Naive thymus-derived CD8-positive, alpha-beta T cell (primary cell): ENCODE measurements at regions not wholly inside any gene's neighbourhood (a gene's known extent, or its start where the extent isn't known, plus 50 kb on each side); places are given as distances from the start of the nearest gene placed in this dataset.
"Not testable (repeated sequence)": the region's sequence is repeated elsewhere in the genome, so short reads cannot be mapped to it uniquely, and the experiment has no call there.

Source experiments
- ATAC-seq, 2 donors: fragments of 150-1000 bp; cut with Tn5 transposase in 1 of 2; sonication (Bioruptor Pico), chemical (Tn5 transposase) in 1 of 2; 1 replicate in 1 of 2; 2 replicates in 1 of 2; pipeline ENCODE4 v1.10.0; 2021; ENCODE audit warnings: mild to moderate bottlenecking in 2 of 2, moderate library complexity in 2 of 2
- POLR2A ChIA-PET: fragments of 350-600 bp; sonication (Branson Sonifier 250); formaldehyde crosslinking; loops from one replicate; lab custom pipeline; 2021; ENCODE audit warnings: antibody characterized with exemption; lab: Charles Lee
- DNase-seq, 10 donors: peaks; one replicate each; pipeline versions ENCODE4 v3.0.0 to v3.0.0-alpha.2; 2020 to 2022
- H3K27ac Mint-ChIP-seq, 10 donors: one replicate each; pipeline ENCODE4 v1.8.0; 2020 to 2022; ENCODE audit warnings: mild to moderate bottlenecking in 10 of 10, mixed read lengths in 10 of 10, moderate library complexity in 4 of 10, inconsistent platforms in 1 of 10
- H3K27me3 Mint-ChIP-seq, 5 donors: one replicate each; pipeline ENCODE4 v1.8.0; 2021 to 2022; ENCODE audit warnings: mixed read lengths in 5 of 5
- H3K36me3 Mint-ChIP-seq, 3 donors: one replicate each; pipeline ENCODE4 v1.8.0; 2020 to 2022; ENCODE audit warnings: mixed read lengths in 3 of 3, mild to moderate bottlenecking in 2 of 3, inconsistent platforms in 1 of 3
- H3K4me1 Mint-ChIP-seq, 4 donors: one replicate each; pipeline ENCODE4 v1.8.0; 2021 to 2022; ENCODE audit warnings: mixed read lengths in 4 of 4
- H3K4me3 Mint-ChIP-seq, 10 donors: one replicate each; pipeline ENCODE4 v1.8.0; 2020 to 2022; ENCODE audit warnings: mild to moderate bottlenecking in 10 of 10, mixed read lengths in 10 of 10, moderate library complexity in 6 of 10, inconsistent platforms in 1 of 10
- H3K9me3 Mint-ChIP-seq, 9 donors: one replicate each; pipeline ENCODE4 v1.8.0; 2020 to 2022; ENCODE audit warnings: mixed read lengths in 9 of 9, mild to moderate bottlenecking in 3 of 9, inconsistent platforms in 1 of 9, moderate library complexity in 1 of 9

GRCh38 chr10:53338199-53338598 lies 565.6 kb upstream of the MBL2 start:
- DNase-seq, POLR2A ChIA-PET, H3K4me3 Mint-ChIP-seq, H3K27me3 Mint-ChIP-seq, H3K4me1 Mint-ChIP-seq, ATAC-seq, H3K27ac Mint-ChIP-seq: not testable (repeated sequence)
- peaks cover 0 to 27% (median 2%) of the 10 kb centered on the region in 3 donors for H3K36me3 Mint-ChIP-seq
- peaks cover 3 to 52% (median 20%) of the 10 kb centered on the region in 9 donors for H3K9me3 Mint-ChIP-seq

- ATAC-seq, H3K4me3 Mint-ChIP-seq, H3K27me3 Mint-ChIP-seq, H3K4me1 Mint-ChIP-seq, DNase-seq, H3K27ac Mint-ChIP-seq, POLR2A ChIA-PET: not testable (repeated sequence)
- Mint-ChIP-seq H3K9me3 (peaks cover 7 to 49% (median 20%) of the 10 kb centered on the region in 9 donors), H3K36me3 (peaks cover 0 to 27% (median 2%) of the 10 kb centered on the region in 3 donors)
These were observed 563.3 kb upstream of the MBL2 start for GRCh38 chr10:53335803-53336422.

- Mint-ChIP-seq H3K9me3 (peaks cover 4 to 23% (median 13%) of the 10 kb centered on the region in 9 donors), H3K27me3 (no peaks in the 10 kb centered on the region), H3K4me3 (no peak overlapping the region), H3K36me3 (peaks cover 0 to 8% (median 2%) of the 10 kb centered on the region in 3 donors), H3K4me1 (no peaks in the 10 kb centered on the region), H3K27ac (no peak overlapping the region)
- POLR2A ChIA-PET, result no interaction called here
- ATAC-seq, result no peak
- no peak for DNase-seq
These were observed 558.9 kb upstream of the MBL2 start for GRCh38 chr10:53331460-53331859.

- DNase-seq, H3K4me1 Mint-ChIP-seq, H3K27me3 Mint-ChIP-seq, ATAC-seq, POLR2A ChIA-PET, H3K36me3 Mint-ChIP-seq, H3K27ac Mint-ChIP-seq, H3K4me3 Mint-ChIP-seq: not testable (repeated sequence)
- peaks cover 0 to 11% (median 3%) of the 10 kb centered on the region in 9 donors for H3K9me3 Mint-ChIP-seq
These were observed 554.1 kb upstream of the MBL2 start for GRCh38 chr10:53326401-53327305.

- Mint-ChIP-seq H3K27ac (no peak overlapping the region), H3K4me1 (no peaks in the 10 kb centered on the region), H3K4me3 (no peak overlapping the region), H3K36me3 (no peaks in the 10 kb centered on the region), H3K27me3 (no peaks in the 10 kb centered on the region), H3K9me3 (peaks cover 0 to 11% (median 0%) of the 10 kb centered on the region in 9 donors)
- ATAC-seq (no peak), DNase-seq (no peak)
- POLR2A ChIA-PET, result no interaction called here
These were observed 552.5 kb upstream of the MBL2 start for GRCh38 chr10:53325066-53325465.

GRCh38 chr10:53315709-53316108 lies 543.1 kb upstream of the MBL2 start:
- Mint-ChIP-seq H3K36me3 (no peaks in the 10 kb centered on the region), H3K27me3 (no peaks in the 10 kb centered on the region), H3K9me3 (peaks cover 0 to 7% (median 0%) of the 10 kb centered on the region in 9 donors), H3K4me1 (no peaks in the 10 kb centered on the region), H3K4me3 (no peak overlapping the region), H3K27ac (no peak overlapping the region)
- POLR2A ChIA-PET, result no interaction called here
- DNase-seq (no peak), ATAC-seq (no peak)

GRCh38 chr10:53314876-53315275 lies 542.3 kb upstream of the MBL2 start:
- Mint-ChIP-seq H3K4me3 (no peak overlapping the region), H3K4me1 (no peaks in the 10 kb centered on the region), H3K27me3 (no peaks in the 10 kb centered on the region), H3K27ac (no peak overlapping the region), H3K36me3 (no peaks in the 10 kb centered on the region), H3K9me3 (peaks cover 0 to 7% (median 0%) of the 10 kb centered on the region in 9 donors)
- POLR2A ChIA-PET, result no interaction called here
- ATAC-seq (no peak), DNase-seq (no peak)

GRCh38 chr10:53298443-53298842 lies 525.9 kb upstream of the MBL2 start:
- Mint-ChIP-seq H3K4me1 (no peaks in the 10 kb centered on the region), H3K27me3 (no peaks in the 10 kb centered on the region), H3K4me3 (no peak overlapping the region), H3K9me3 (peaks cover 2 to 14% (median 7%) of the 10 kb centered on the region in 9 donors), H3K27ac (no peak overlapping the region), H3K36me3 (no peaks in the 10 kb centered on the region)
- DNase-seq, result no peak
- POLR2A ChIA-PET, result no interaction called here
- ATAC-seq, result no peak

- no peak overlapping the region for H3K27ac Mint-ChIP-seq
- peaks cover 0 to 22% (median 5%) of the 10 kb centered on the region in 9 donors for H3K9me3 Mint-ChIP-seq
- no peaks in the 10 kb centered on the region for H3K4me1 Mint-ChIP-seq
- ATAC-seq, result no peak
- no peaks in the 10 kb centered on the region for H3K27me3 Mint-ChIP-seq
- POLR2A ChIA-PET, result no interaction called here
- no peak for DNase-seq
- no peak overlapping the region for H3K4me3 Mint-ChIP-seq
- no peaks in the 10 kb centered on the region for H3K36me3 Mint-ChIP-seq
These were observed 512.1 kb upstream of the MBL2 start for GRCh38 chr10:53284615-53285182.

GRCh38 chr10:53276797-53277196 lies 504.2 kb upstream of the MBL2 start:
- Mint-ChIP-seq H3K36me3 (no peaks in the 10 kb centered on the region), H3K9me3 (peaks cover 6 to 44% (median 16%) of the 10 kb centered on the region in 9 donors), H3K4me3 (no peak overlapping the region), H3K27ac (no peak overlapping the region), H3K27me3 (no peaks in the 10 kb centered on the region), H3K4me1 (no peaks in the 10 kb centered on the region)
- ATAC-seq (no peak), DNase-seq (no peak)
- POLR2A ChIA-PET, result no interaction called here

GRCh38 chr10:53269482-53269881 lies 496.9 kb upstream of the MBL2 start:
- H3K4me3 Mint-ChIP-seq, result no peak overlapping the region
- H3K27me3 Mint-ChIP-seq, result no peaks in the 10 kb centered on the region
- DNase-seq, result no peak
- no peak for ATAC-seq
- H3K9me3 Mint-ChIP-seq, result peaks cover 0 to 13% (median 9%) of the 10 kb centered on the region in 9 donors
- H3K4me1 Mint-ChIP-seq, result no peaks in the 10 kb centered on the region
- POLR2A ChIA-PET, result no interaction called here
- H3K36me3 Mint-ChIP-seq, result no peaks in the 10 kb centered on the region
- no peak overlapping the region for H3K27ac Mint-ChIP-seq

- ATAC-seq, result no peak
- Mint-ChIP-seq H3K36me3 (no peaks in the 10 kb centered on the region), H3K9me3 (peaks cover 0 to 20% (median 7%) of the 10 kb centered on the region in 9 donors), H3K27me3 (no peaks in the 10 kb centered on the region), H3K4me1 (no peaks in the 10 kb centered on the region), H3K4me3 (no peak overlapping the region), H3K27ac (no peak overlapping the region)
- no peak for DNase-seq
- POLR2A ChIA-PET, result no interaction called here
These were observed 487.6 kb upstream of the MBL2 start for GRCh38 chr10:53260213-53260612.

- Mint-ChIP-seq H3K27me3 (no peaks in the 10 kb centered on the region), H3K4me3 (no peak overlapping the region), H3K4me1 (no peaks in the 10 kb centered on the region), H3K9me3 (peaks cover 4 to 20% (median 11%) of the 10 kb centered on the region in 9 donors), H3K36me3 (peaks cover 0 to 7% (median 0%) of the 10 kb centered on the region in 3 donors), H3K27ac (no peak overlapping the region)
- POLR2A ChIA-PET, result no interaction called here
- ATAC-seq (no peak), DNase-seq (no peak)
These were observed 484.0 kb upstream of the MBL2 start for GRCh38 chr10:53256623-53257022.
